HEK293 (cell line): ENCODE measurements at regions not wholly inside any gene's neighbourhood (a gene's known extent, or its start where the extent isn't known, plus 50 kb on each side); places are given as distances from the start of the nearest gene placed in this dataset.

ENCODE experiments used
- CTCF ChIA-PET: fragments of 350-600 bp; formaldehyde crosslinking; extraction: SDS; loops from one replicate; lab custom pipeline; 2021; ENCODE audit warnings: antibody characterized with exemption; lab: Yijun Ruan, JAX
- POLR2A ChIA-PET: fragments of 300-600 bp; formaldehyde crosslinking; extraction: SDS; loops from one replicate; lab custom pipeline; 2020; ENCODE audit warnings: antibody characterized with exemption, inconsistent platforms; lab: Yijun Ruan, JAX
- H3K27ac ChIP-seq: fragments of 200-500 bp; sonication (Bioruptor generic); 2 replicates; pipeline ENCODE4 v1.5.1; 2014; ENCODE audit warnings: low read depth, low read length, control low read depth, inconsistent platforms; ENCODE audit errors: extremely low read depth
- H3K36me3 ChIP-seq, 2 experiments: fragments of 200-500 bp in 1 of 2; sonication (Bioruptor generic) in 1 of 2; 1 replicate in 1 of 2; 2 replicates in 1 of 2; pipeline ENCODE4 v1.5.1; 2014 to 2017; ENCODE audit warnings: inconsistent platforms in 2 of 2, low read length in 2 of 2; ENCODE audit not compliant: control insufficient read depth in 2 of 2, insufficient read depth in 1 of 2
- H3K4me1 ChIP-seq: fragments of 200-500 bp; sonication (Bioruptor generic); 2 replicates; pipeline ENCODE4 v1.5.1; 2014; ENCODE audit warnings: mild to moderate bottlenecking, low read length, inconsistent platforms; ENCODE audit not compliant: control insufficient read depth, insufficient read depth
- H3K4me3 ChIP-seq: 2 replicates; pipeline ENCODE4 v1.5.1; 2011; ENCODE audit warnings: low read depth, mild to moderate bottlenecking, control low read depth, low read length, moderate library complexity
- H3K9me3 ChIP-seq: fragments of 200-500 bp; sonication (Bioruptor generic); 2 replicates; pipeline ENCODE4 v1.5.1; 2014; ENCODE audit warnings: low read depth, low read length, inconsistent platforms; ENCODE audit not compliant: control insufficient read depth, insufficient read depth
- FEZF1 ChIP-seq: fragments of 450-650 bp; formaldehyde crosslinking; IDR thresholded peaks from 2 replicates; pipeline ENCODE4 v1.5.1; 2016; ENCODE audit warnings: missing biosample characterization, missing genetic modification characterization
- KLF7 ChIP-seq: fragments of 450-650 bp; formaldehyde crosslinking; IDR thresholded peaks from 2 replicates; pipeline ENCODE4 v1.5.1; 2016; ENCODE audit warnings: missing biosample characterization, missing genetic modification characterization, borderline replicate concordance
- OSR2 ChIP-seq: fragments of 450-650 bp; formaldehyde crosslinking; IDR thresholded peaks from 2 replicates; pipeline ENCODE4 v1.5.1; 2016; ENCODE audit warnings: missing biosample characterization, missing genetic modification characterization
- ZBTB20 ChIP-seq: fragments of 450-650 bp; formaldehyde crosslinking; IDR thresholded peaks from 2 replicates; pipeline ENCODE4 v1.5.1; 2016; ENCODE audit warnings: missing biosample characterization, missing genetic modification characterization
- ZNF132 ChIP-seq: fragments of 450-650 bp; formaldehyde crosslinking; IDR thresholded peaks from 2 replicates; pipeline ENCODE4 v1.5.1; 2017; ENCODE audit warnings: missing biosample characterization, missing genetic modification characterization, borderline replicate concordance
- ZNF155 ChIP-seq: fragments of 450-650 bp; formaldehyde crosslinking; IDR thresholded peaks from 2 replicates; pipeline ENCODE4 v1.5.1; 2016; ENCODE audit warnings: missing biosample characterization, missing genetic modification characterization
- ZNF2 ChIP-seq: fragments of 450-650 bp; formaldehyde crosslinking; IDR thresholded peaks from 2 replicates; pipeline ENCODE4 v1.5.1; 2016; ENCODE audit warnings: missing biosample characterization, missing genetic modification characterization
- ZNF423 ChIP-seq: fragments of 450-650 bp; formaldehyde crosslinking; IDR thresholded peaks from 2 replicates; pipeline ENCODE4 v1.5.1; 2016; ENCODE audit warnings: missing biosample characterization, missing genetic modification characterization
- ZNF514 ChIP-seq: fragments of 450-650 bp; formaldehyde crosslinking; IDR thresholded peaks from 2 replicates; pipeline ENCODE4 v1.5.1; 2016; ENCODE audit warnings: missing biosample characterization, missing genetic modification characterization
- ZNF843 ChIP-seq: fragments of 450-650 bp; formaldehyde crosslinking; IDR thresholded peaks from 2 replicates; pipeline ENCODE4 v1.5.1; 2016; ENCODE audit warnings: missing biosample characterization, missing genetic modification characterization
- ZSCAN23 ChIP-seq: fragments of 450-650 bp; formaldehyde crosslinking; IDR thresholded peaks from 2 replicates; pipeline ENCODE4 v1.5.1; 2016; ENCODE audit warnings: missing biosample characterization, missing genetic modification characterization
- TF ChIP-seq, protein P1 (sequence below): fragments of 450-650 bp; formaldehyde crosslinking; IDR thresholded peaks from 2 replicates; pipeline ENCODE4 v1.5.1; 2017; ENCODE audit warnings: missing biosample characterization, missing genetic modification characterization
- TF ChIP-seq, protein P2 (sequence below): fragments of 450-650 bp; IDR thresholded peaks from 2 replicates; pipeline ENCODE4 v1.5.1; 2018; ENCODE audit warnings: missing biosample characterization, missing genetic modification characterization
- TF ChIP-seq, protein P3 (sequence below): fragments of 450-650 bp; formaldehyde crosslinking; IDR thresholded peaks from 2 replicates; pipeline ENCODE4 v1.5.1; 2016; ENCODE audit warnings: missing biosample characterization, missing genetic modification characterization
- TF ChIP-seq, protein P4 (sequence below): fragments of 450-650 bp; formaldehyde crosslinking; IDR thresholded peaks from 2 replicates; pipeline ENCODE4 v1.5.0; 2017; ENCODE audit warnings: missing biosample characterization, missing genetic modification characterization, borderline replicate concordance

DNA sequence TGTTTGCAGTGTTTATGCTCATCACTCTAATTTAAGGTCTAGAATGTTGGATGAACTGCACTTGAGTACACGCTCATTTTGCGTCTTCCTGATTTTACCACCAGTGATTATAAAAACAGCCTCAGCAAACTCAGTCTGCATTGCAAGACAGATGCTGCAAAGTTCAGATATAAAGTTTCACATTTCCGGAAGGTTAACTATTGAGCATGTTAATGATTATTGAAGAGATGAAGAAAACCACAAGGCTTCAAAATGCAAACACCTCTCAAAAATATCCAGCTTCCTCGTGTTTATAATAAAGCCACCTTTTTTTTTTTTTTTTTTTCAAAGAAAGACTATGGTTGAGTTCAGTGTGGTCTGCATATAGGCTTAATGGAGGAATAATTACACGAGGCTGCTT lies 92.1 kb upstream of the BMP4 start:
- CTCF ChIA-PET, result no interaction called here
- H3K9me3 ChIP-seq, result no peaks in the 10 kb centered on the region
- H3K27ac ChIP-seq, result no peak overlapping the region
- H3K4me3 ChIP-seq, result no peak overlapping the region
- no peaks in the 10 kb centered on the region for H3K36me3 ChIP-seq
- no peak for TF ChIP-seq KLF7 (tag by site-specific recombination)
- TF ChIP-seq, protein P1, sequence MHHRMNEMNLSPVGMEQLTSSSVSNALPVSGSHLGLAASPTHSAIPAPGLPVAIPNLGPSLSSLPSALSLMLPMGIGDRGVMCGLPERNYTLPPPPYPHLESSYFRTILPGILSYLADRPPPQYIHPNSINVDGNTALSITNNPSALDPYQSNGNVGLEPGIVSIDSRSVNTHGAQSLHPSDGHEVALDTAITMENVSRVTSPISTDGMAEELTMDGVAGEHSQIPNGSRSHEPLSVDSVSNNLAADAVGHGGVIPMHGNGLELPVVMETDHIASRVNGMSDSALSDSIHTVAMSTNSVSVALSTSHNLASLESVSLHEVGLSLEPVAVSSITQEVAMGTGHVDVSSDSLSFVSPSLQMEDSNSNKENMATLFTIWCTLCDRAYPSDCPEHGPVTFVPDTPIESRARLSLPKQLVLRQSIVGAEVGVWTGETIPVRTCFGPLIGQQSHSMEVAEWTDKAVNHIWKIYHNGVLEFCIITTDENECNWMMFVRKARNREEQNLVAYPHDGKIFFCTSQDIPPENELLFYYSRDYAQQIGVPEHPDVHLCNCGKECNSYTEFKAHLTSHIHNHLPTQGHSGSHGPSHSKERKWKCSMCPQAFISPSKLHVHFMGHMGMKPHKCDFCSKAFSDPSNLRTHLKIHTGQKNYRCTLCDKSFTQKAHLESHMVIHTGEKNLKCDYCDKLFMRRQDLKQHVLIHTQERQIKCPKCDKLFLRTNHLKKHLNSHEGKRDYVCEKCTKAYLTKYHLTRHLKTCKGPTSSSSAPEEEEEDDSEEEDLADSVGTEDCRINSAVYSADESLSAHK (tag by site-specific recombination), result no peak
- no peak for TF ChIP-seq ZNF132 (tag by site-specific recombination)
- TF ChIP-seq, all 188 proteins: peak for 0
- H3K4me1 ChIP-seq, result no peaks in the 10 kb centered on the region
- POLR2A ChIA-PET, result no interaction called here

DNA sequence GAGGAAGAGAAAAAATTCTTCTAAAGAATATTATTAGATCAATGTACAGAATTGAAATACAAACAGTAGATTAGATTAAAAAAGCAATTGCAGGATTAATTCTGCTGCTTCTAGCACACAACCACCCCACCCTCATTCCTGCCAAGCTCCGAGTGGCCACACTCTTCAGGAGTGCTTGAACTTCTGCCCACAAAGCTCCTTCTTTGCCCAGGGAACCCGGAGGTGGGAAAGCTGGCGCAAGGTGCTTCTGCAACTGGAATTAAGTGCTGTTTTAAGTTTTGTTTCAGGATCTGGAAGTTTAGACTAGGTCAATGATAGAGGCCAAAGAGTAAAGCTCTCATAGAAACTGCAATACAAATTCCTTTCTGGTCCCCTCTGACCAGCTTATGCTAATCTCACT lies 94.1 kb upstream of the BMP4 start:
- no peaks in the 10 kb centered on the region for H3K9me3 ChIP-seq
- ChIA-PET CTCF (interaction anchor here (0.7 to 1.1 kb wide), 2 partner anchors 82 to 83 kb away, joined by 3 read pairs; no protein-coding TSS in a partner anchor), POLR2A (no interaction called here)
- no peak overlapping the region for H3K4me3 ChIP-seq
- no peaks in the 10 kb centered on the region for H3K4me1 ChIP-seq
- no peak for TF ChIP-seq ZNF2 (tag by site-specific recombination)
- no peak for TF ChIP-seq ZNF423
- no peak for TF ChIP-seq FEZF1 (tag by site-specific recombination)
- TF ChIP-seq, protein P2, sequence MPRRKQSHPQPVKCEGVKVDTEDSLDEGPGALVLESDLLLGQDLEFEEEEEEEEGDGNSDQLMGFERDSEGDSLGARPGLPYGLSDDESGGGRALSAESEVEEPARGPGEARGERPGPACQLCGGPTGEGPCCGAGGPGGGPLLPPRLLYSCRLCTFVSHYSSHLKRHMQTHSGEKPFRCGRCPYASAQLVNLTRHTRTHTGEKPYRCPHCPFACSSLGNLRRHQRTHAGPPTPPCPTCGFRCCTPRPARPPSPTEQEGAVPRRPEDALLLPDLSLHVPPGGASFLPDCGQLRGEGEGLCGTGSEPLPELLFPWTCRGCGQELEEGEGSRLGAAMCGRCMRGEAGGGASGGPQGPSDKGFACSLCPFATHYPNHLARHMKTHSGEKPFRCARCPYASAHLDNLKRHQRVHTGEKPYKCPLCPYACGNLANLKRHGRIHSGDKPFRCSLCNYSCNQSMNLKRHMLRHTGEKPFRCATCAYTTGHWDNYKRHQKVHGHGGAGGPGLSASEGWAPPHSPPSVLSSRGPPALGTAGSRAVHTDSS (tag by site-specific recombination), result no peak
- no peak for TF ChIP-seq ZNF514 (tag by site-specific recombination)
- TF ChIP-seq, protein P3, sequence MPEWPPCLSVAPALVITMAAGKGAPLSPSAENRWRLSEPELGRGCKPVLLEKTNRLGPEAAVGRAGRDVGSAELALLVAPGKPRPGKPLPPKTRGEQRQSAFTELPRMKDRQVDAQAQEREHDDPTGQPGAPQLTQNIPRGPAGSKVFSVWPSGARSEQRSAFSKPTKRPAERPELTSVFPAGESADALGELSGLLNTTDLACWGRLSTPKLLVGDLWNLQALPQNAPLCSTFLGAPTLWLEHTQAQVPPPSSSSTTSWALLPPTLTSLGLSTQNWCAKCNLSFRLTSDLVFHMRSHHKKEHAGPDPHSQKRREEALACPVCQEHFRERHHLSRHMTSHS (tag by site-specific recombination), result no peak
- no peak for TF ChIP-seq ZSCAN23
- no peak for TF ChIP-seq ZNF843
- TF ChIP-seq ZBTB20, result no peak
- TF ChIP-seq, protein P4, sequence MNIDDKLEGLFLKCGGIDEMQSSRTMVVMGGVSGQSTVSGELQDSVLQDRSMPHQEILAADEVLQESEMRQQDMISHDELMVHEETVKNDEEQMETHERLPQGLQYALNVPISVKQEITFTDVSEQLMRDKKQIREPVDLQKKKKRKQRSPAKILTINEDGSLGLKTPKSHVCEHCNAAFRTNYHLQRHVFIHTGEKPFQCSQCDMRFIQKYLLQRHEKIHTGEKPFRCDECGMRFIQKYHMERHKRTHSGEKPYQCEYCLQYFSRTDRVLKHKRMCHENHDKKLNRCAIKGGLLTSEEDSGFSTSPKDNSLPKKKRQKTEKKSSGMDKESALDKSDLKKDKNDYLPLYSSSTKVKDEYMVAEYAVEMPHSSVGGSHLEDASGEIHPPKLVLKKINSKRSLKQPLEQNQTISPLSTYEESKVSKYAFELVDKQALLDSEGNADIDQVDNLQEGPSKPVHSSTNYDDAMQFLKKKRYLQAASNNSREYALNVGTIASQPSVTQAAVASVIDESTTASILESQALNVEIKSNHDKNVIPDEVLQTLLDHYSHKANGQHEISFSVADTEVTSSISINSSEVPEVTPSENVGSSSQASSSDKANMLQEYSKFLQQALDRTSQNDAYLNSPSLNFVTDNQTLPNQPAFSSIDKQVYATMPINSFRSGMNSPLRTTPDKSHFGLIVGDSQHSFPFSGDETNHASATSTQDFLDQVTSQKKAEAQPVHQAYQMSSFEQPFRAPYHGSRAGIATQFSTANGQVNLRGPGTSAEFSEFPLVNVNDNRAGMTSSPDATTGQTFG, result no peak
- TF ChIP-seq KLF7 (tag by site-specific recombination), result no peak
- TF ChIP-seq OSR2 (tag by site-specific recombination), result no peak
- TF ChIP-seq ZNF155 (tag by site-specific recombination), result no peak
- no peaks in the 10 kb centered on the region for H3K36me3 ChIP-seq
- H3K27ac ChIP-seq, result no peak overlapping the region
